ENCODE measurements at regions not wholly inside any gene's neighbourhood (a gene's known extent, or its start where the extent isn't known, plus 50 kb on each side); places are given as distances from the start of the nearest gene placed in this dataset.

DNA sequence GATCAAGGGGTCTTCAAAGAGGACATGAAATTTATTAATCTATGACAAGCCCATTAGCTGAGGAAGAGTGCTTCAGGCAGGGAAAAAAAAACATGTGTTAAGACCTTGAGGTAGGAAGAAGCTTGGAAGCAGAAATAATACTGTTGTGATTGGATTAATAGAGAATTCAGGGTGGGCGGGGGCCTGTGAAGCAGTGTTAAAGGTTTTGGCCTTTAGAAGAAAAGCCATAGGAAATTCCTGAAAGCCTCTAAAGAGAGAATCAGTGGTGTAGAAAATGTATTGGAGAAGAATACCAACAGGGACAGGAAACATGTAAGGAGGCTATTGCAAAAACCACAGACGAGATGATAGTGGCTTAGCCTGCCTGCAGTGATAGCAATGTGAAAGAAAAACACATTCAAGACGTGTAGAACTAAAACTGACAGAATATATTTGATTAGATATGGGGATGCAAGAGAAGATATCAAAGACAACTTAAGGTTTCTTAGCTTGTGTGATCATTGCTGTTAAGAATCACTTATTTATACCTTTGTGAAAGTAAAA lies 404.4 kb upstream of the ANO3 start:
- TF ChIP-seq CTCF (IDR thresholded peaks at IDR 0.05; ENCODE audit: low read depth, low read length): no peak
- in situ Hi-C loops (cut with HindIII; ENCODE audit: low sequenced_read_pairs): no loop called here
- peak; percentile 2 for DNase-seq (ENCODE audit: low read depth, low spot score)
- no peak overlapping the region for H3K4me3 ChIP-seq (ENCODE audit: low read depth, low read length)

- H3K4me3 ChIP-seq (ENCODE audit: low read depth, low read length): no peak overlapping the region
- DNase-seq (ENCODE audit: low read depth, low spot score): no peak
- in situ Hi-C loops (cut with HindIII; ENCODE audit: low sequenced_read_pairs): no loop called here
- no peak for TF ChIP-seq CTCF (IDR thresholded peaks at IDR 0.05; ENCODE audit: low read depth, low read length)
Measured at GRCh38 chr11:25928076-25928475, 403.9 kb upstream of the ANO3 start.

DNA sequence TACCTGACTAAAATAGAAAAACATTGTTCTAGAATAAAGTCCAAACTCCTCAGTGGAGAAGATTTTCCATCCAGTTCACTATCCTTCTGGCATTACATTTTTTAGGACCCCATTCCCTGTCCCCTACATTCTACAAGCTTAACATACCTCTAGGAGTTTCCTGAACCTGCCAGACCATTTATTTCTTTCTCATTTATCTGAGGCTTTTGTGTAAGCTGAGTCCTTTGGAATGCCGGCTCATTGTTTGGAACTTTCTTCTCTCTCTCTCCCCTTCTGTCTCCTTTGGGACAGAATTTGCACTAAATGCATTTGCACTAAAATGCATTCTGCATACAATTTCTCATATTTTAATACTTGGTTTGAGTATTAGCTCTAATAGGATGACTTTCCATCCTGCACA lies 393.0 kb upstream of the ANO3 start:
- in situ Hi-C loops (cut with HindIII; ENCODE audit: low sequenced_read_pairs): no loop called here
- no peak for DNase-seq (ENCODE audit: low read depth, low spot score)
- H3K4me3 ChIP-seq (ENCODE audit: low read depth, low read length): no peak overlapping the region
- TF ChIP-seq CTCF (IDR thresholded peaks at IDR 0.05; ENCODE audit: low read depth, low read length): no peak

- in situ Hi-C loops (cut with HindIII; ENCODE audit: low sequenced_read_pairs): no loop called here
- no peak for DNase-seq (ENCODE audit: low read depth, low spot score)
- H3K4me3 ChIP-seq (ENCODE audit: low read depth, low read length): no peak overlapping the region
- TF ChIP-seq CTCF (IDR thresholded peaks at IDR 0.05; ENCODE audit: low read depth, low read length): no peak
Measured at GRCh38 chr11:25939691-25940090, 392.2 kb upstream of the ANO3 start.

GRCh38 chr11:25941353-25941752 lies 390.6 kb upstream of the ANO3 start:
- in situ Hi-C loops (cut with HindIII; ENCODE audit: low sequenced_read_pairs): no loop called here
- H3K4me3 ChIP-seq (ENCODE audit: low read depth, low read length): no peak overlapping the region
- TF ChIP-seq CTCF (IDR thresholded peaks at IDR 0.05; ENCODE audit: low read depth, low read length): no peak
- DNase-seq (ENCODE audit: low read depth, low spot score): no peak

DNA sequence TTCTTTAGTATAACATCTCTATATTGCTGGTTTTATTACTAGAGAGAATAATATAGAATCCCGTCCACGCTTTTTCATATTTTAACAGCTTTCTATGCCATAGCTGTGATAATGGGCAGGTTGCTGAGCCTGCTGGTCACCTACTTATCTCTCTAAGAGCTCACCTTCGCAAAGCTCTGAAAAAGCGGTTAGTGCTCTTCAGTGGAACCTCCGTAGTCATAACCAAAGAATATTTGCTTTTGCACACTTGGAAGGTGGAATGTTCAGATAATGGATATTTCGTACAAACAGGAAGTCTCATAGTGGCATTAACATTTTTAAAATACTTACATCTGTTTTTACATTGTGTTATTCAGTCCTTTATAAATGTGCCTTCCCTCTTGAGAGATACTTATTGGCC lies 388.9 kb upstream of the ANO3 start:
- in situ Hi-C loops (cut with HindIII; ENCODE audit: low sequenced_read_pairs): no loop called here
- no peak for TF ChIP-seq CTCF (IDR thresholded peaks at IDR 0.05; ENCODE audit: low read depth, low read length)
- DNase-seq (ENCODE audit: low read depth, low spot score): no peak
- H3K4me3 ChIP-seq (ENCODE audit: low read depth, low read length): no peak overlapping the region

Data from astrocyte of the spinal cord (primary cell).